GM23338 (cell line): ENCODE measurements at regions not wholly inside any gene's neighbourhood (a gene's known extent, or its start where the extent isn't known, plus 50 kb on each side); places are given as distances from the start of the nearest gene placed in this dataset.

Source experiments
- CTCF ChIP-seq, 2 experiments: fragments of 200-600 bp in 1 of 2; sonication (generic) in 1 of 2; conservative IDR thresholded peaks; 2 replicates each; pipeline versions ENCODE4 v1.5.1 to v1.6.1; 2016 to 2017; ENCODE audit warnings: antibody characterized with exemption in 2 of 2, low read depth in 2 of 2, mild to moderate bottlenecking in 2 of 2, moderate library complexity in 1 of 2
- EZH2 ChIP-seq: fragments of 200-600 bp; sonication (generic); IDR thresholded peaks from one replicate; pipeline ENCODE4 v1.8.0; 2017; ENCODE audit warnings: antibody characterized with exemption, mild to moderate bottlenecking, low read depth; ENCODE audit not compliant: unreplicated experiment

DNA sequence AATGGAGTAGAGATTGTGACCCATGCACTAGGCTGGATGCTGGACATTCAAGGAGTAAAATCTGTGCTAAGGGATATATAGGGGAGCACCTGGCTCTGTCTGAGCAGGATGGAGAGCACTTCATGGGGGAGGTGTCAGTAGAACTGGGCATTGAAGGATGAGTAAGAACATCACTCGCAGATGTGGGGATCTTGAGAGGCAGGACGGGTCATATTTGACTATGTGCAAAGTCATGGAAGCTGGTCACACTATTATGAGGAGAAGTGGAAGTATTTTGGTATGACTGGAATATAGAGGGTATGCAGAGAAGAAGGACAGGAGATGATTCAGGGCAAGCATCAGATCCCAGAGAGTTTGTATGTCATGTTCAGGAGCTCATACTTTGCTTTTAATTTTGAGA is 62.9 kb upstream of the PCDH8 start:
- TF ChIP-seq EZH2 (no peak), CTCF (conservative IDR thresholded peaks at IDR 0.05; ENCODE audit: low read depth in 2 of 2) (no peak)
